CD14-positive monocyte (primary cell): ENCODE measurements at regions not wholly inside any gene's neighbourhood (a gene's known extent, or its start where the extent isn't known, plus 50 kb on each side); places are given as distances from the start of the nearest gene placed in this dataset.

ENCODE experiments used
- DNase-seq, 3 donors: peaks; one replicate each; pipeline ENCODE4 v3.0.0-alpha.2; 2011 to 2022
- H2AFZ ChIP-seq: 2 replicates; pipeline ENCODE4 v1.6.0; 2012; ENCODE audit warnings: mild to moderate bottlenecking, low read depth, low read length, inconsistent platforms; ENCODE audit not compliant: insufficient read depth, poor library complexity, severe bottlenecking
- H3K27ac ChIP-seq, 2 donors: 1 replicate in 1 of 2; 2 replicates in 1 of 2; pipeline ENCODE4 v1.5.1; 2012 to 2013; ENCODE audit warnings: low read length in 2 of 2, control low read depth in 1 of 2, inconsistent platforms in 1 of 2, low read depth in 1 of 2, mild to moderate bottlenecking in 1 of 2
- H3K27me3 ChIP-seq, 2 donors: one replicate each; pipeline versions ENCODE4 v1.6.0 to v1.6.1; 2011 to 2013; ENCODE audit warnings: low read length in 2 of 2; ENCODE audit not compliant: control insufficient read depth in 2 of 2, insufficient read depth in 2 of 2
- H3K36me3 ChIP-seq, 2 donors: replicated peaks in 1 of 2; 1 replicate in 1 of 2; 2 replicates in 1 of 2; pipeline versions ENCODE4 v1.5.1 to v1.6.1; 2012 to 2013; ENCODE audit warnings: low read length in 2 of 2, control low read depth in 1 of 2, inconsistent platforms in 1 of 2, mild to moderate bottlenecking in 1 of 2; ENCODE audit not compliant: insufficient read depth in 2 of 2, control insufficient read depth in 1 of 2
- H3K4me1 ChIP-seq, 2 donors: 1 replicate in 1 of 2; 2 replicates in 1 of 2; pipeline versions ENCODE4 v1.5.1 to v1.6.1; 2012 to 2013; ENCODE audit warnings: low read length in 2 of 2, control low read depth in 1 of 2, inconsistent platforms in 1 of 2, mild to moderate bottlenecking in 1 of 2, moderate library complexity in 1 of 2; ENCODE audit not compliant: insufficient read depth in 2 of 2, control insufficient read depth in 1 of 2
- H3K4me2 ChIP-seq: replicated peaks from 2 replicates; pipeline ENCODE3; 2012; ENCODE audit warnings: low read length, moderate library complexity, mild to moderate bottlenecking; ENCODE audit not compliant: poor library complexity, severe bottlenecking; ENCODE audit errors: extremely low read depth
- H3K4me3 ChIP-seq, 3 experiments: fragments of 200-600 bp in 1 of 3; sonication (generic) in 1 of 3; replicated peaks in 1 of 3; 1 replicate in 2 of 3; 2 replicates in 1 of 3; pipeline ENCODE4 v1.5.1; 2011 to 2013; ENCODE audit warnings: low read length in 3 of 3, mild to moderate bottlenecking in 3 of 3, control low read depth in 2 of 3, low read depth in 2 of 3, inconsistent platforms in 1 of 3, moderate library complexity in 1 of 3
- H3K79me2 ChIP-seq: 2 replicates; pipeline ENCODE4 v1.6.0; 2012; ENCODE audit warnings: mild to moderate bottlenecking, control low read depth, inconsistent platforms, low read length, moderate library complexity; ENCODE audit not compliant: insufficient read depth
- H3K9ac ChIP-seq: 2 replicates; pipeline ENCODE4 v1.6.0; 2017; ENCODE audit warnings: low read length, mild to moderate bottlenecking; ENCODE audit not compliant: insufficient read depth, poor library complexity, severe bottlenecking
- H3K9me3 ChIP-seq, 2 donors: replicated peaks in 1 of 2; 1 replicate in 1 of 2; 2 replicates in 1 of 2; pipeline versions ENCODE4 v1.5.1 to v1.6.1; 2012 to 2013; ENCODE audit warnings: low read length in 2 of 2, control low read depth in 1 of 2; ENCODE audit not compliant: control insufficient read depth in 1 of 2, insufficient read depth in 1 of 2
- H4K20me1 ChIP-seq: 2 replicates; pipeline ENCODE4 v1.6.0; 2012; ENCODE audit warnings: mild to moderate bottlenecking, low read length, control low read depth, moderate library complexity; ENCODE audit not compliant: insufficient read depth
- H3K27ac Mint-ChIP-seq, 7 donors: one replicate each; pipeline ENCODE4 v1.8.0; 2020; ENCODE audit warnings: mild to moderate bottlenecking in 7 of 7, mixed read lengths in 7 of 7, moderate library complexity in 6 of 7, inconsistent platforms in 2 of 7
- H3K27me3 Mint-ChIP-seq, 3 donors: one replicate each; pipeline ENCODE4 v1.8.0; 2021 to 2022; ENCODE audit warnings: low read depth in 3 of 3, mild to moderate bottlenecking in 3 of 3, mixed read lengths in 3 of 3, moderate library complexity in 3 of 3, inconsistent platforms in 1 of 3
- H3K36me3 Mint-ChIP-seq, 2 donors: one replicate each; pipeline ENCODE4 v1.8.0; 2020; ENCODE audit warnings: mixed read lengths in 2 of 2, inconsistent platforms in 1 of 2, mild to moderate bottlenecking in 1 of 2
- H3K4me1 Mint-ChIP-seq: one replicate; pipeline ENCODE4 v1.8.0; 2020; ENCODE audit warnings: mild to moderate bottlenecking, mixed read lengths
- H3K4me3 Mint-ChIP-seq, 2 donors: one replicate each; pipeline ENCODE4 v1.8.0; 2020; ENCODE audit warnings: mild to moderate bottlenecking in 2 of 2, mixed read lengths in 2 of 2, moderate library complexity in 1 of 2
- H3K9me3 Mint-ChIP-seq, 7 donors: one replicate each; pipeline ENCODE4 v1.8.0; 2020 to 2022; ENCODE audit warnings: mixed read lengths in 7 of 7, mild to moderate bottlenecking in 6 of 7, moderate library complexity in 6 of 7, inconsistent platforms in 2 of 7
- CTCF ChIP-seq: fragments of 200-600 bp; IDR thresholded peaks from one replicate; pipeline ENCODE4 v1.8.0; 2022; ENCODE audit warnings: antibody characterized with exemption, mild to moderate bottlenecking
- WGBS: methylation state at CpG from one replicate; pipeline ENCODE4 v1.1.5; 2013; ENCODE audit warnings: missing lambda C conversion rate; ENCODE audit not compliant: insufficient coverage; 5-methylcytosine and 5-hydroxymethylcytosine counted together
- intact Hi-C, 2 donors: fragments of 100-400 bp; cut with micrococcal nuclease; formaldehyde crosslinking; loops; one replicate each; pipeline versions ENCODE4 v1.15.0 to v1.15.1; 2023

- Mint-ChIP-seq H3K27me3 (no peaks in the 10 kb centered on the region), H3K9me3 (peaks cover 6 to 20% (median 17%) of the 10 kb centered on the region in 7 donors), H3K4me3 (no peak overlapping the region), H3K36me3 (no peaks in the 10 kb centered on the region), H3K4me1 (no peaks in the 10 kb centered on the region), H3K27ac (no peak overlapping the region)
- Histone ChIP-seq H4K20me1 (no peaks in the 10 kb centered on the region), H3K9ac (no peak overlapping the region), H3K36me3 (no peaks in the 10 kb centered on the region), H3K79me2 (no peaks in the 10 kb centered on the region), H3K4me1 (no peaks in the 10 kb centered on the region), H3K27me3 (no peaks in the 10 kb centered on the region), H3K4me2 (no peak overlapping the region), H3K4me3 (no peak overlapping the region), H2AFZ (no peak overlapping the region), H3K9me3 (peaks cover 17 to 27% of the 10 kb centered on the region in 2 donors), H3K27ac (no peak overlapping the region)
- WGBS: 87% methylated on average over 6 of the region's 8 CpGs
- DNase-seq: no peak
- intact Hi-C loops: no loop called here
- no peak for TF ChIP-seq CTCF
Observed at GRCh38 chr15:46768287-46768686, 949.0 kb upstream of the SEMA6D start.

GRCh38 chr15:46773016-46773415 is 944.3 kb upstream of the SEMA6D start:
- WGBS: 87% methylated on average over 9 of the region's 9 CpGs

More at GRCh38 chr15:46773016-46773415, 944.3 kb upstream of the SEMA6D start:
- Histone ChIP-seq H2AFZ (no peak overlapping the region), H3K9ac (no peak overlapping the region), H3K27ac (no peak overlapping the region), H3K36me3 (no peaks in the 10 kb centered on the region), H3K9me3 (peaks cover 22 to 28% of the 10 kb centered on the region in 2 donors), H4K20me1 (no peaks in the 10 kb centered on the region), H3K4me1 (no peaks in the 10 kb centered on the region), H3K79me2 (no peaks in the 10 kb centered on the region), H3K4me2 (no peak overlapping the region), H3K27me3 (no peaks in the 10 kb centered on the region), H3K4me3 (no peak overlapping the region)
- H3K27ac Mint-ChIP-seq: no peak overlapping the region
- intact Hi-C loops: no loop called here
- H3K4me3 Mint-ChIP-seq: no peak overlapping the region
- TF ChIP-seq CTCF: no peak
- H3K36me3 Mint-ChIP-seq: no peaks in the 10 kb centered on the region
- no peak for DNase-seq
- H3K4me1 Mint-ChIP-seq: no peaks in the 10 kb centered on the region
- H3K9me3 Mint-ChIP-seq: peaks cover 4 to 22% (median 13%) of the 10 kb centered on the region in 7 donors
- no peaks in the 10 kb centered on the region for H3K27me3 Mint-ChIP-seq
